NCI-H748 (cell line): ENCODE measurements at regions not wholly inside any gene's neighbourhood (a gene's known extent, or its start where the extent isn't known, plus 50 kb on each side); places are given as distances from the start of the nearest gene placed in this dataset.
A peak's percentile ranks its signal among the peaks of the same experiment; 100 is the strongest.

ENCODE experiments used
- DNase-seq: peaks from one replicate; lab custom pipeline; 2025; ENCODE audit not compliant: unreplicated experiment; lab: John Stamatoyannopoulos, UW

GRCh38 chr5:38032149-38032548 lies 192.3 kb upstream of the GDNF start:
- no peak for DNase-seq

- DNase-seq, result no peak
Measured at GRCh38 chr5:38031304-38031703, 191.5 kb upstream of the GDNF start.

- no peak for DNase-seq
Measured at GRCh38 chr5:38029397-38030065, 189.7 kb upstream of the GDNF start.

- DNase-seq, result no peak
Measured at GRCh38 chr5:38023799-38024198, 184.0 kb upstream of the GDNF start.

- no peak for DNase-seq
Measured at GRCh38 chr5:38023371-38023770, 183.5 kb upstream of the GDNF start.

GRCh38 chr5:38022631-38023030 lies 182.8 kb upstream of the GDNF start:
- no peak for DNase-seq

- no peak for DNase-seq
Measured at GRCh38 chr5:38018016-38018415, 178.2 kb upstream of the GDNF start.

GRCh38 chr5:38013107-38013506 lies 173.3 kb upstream of the GDNF start:
- peak; percentile 29 for DNase-seq

- no peak for DNase-seq
Measured at GRCh38 chr5:38011668-38012188, 171.9 kb upstream of the GDNF start.

- no peak for DNase-seq
Measured at GRCh38 chr5:38009749-38010358, 170.0 kb upstream of the GDNF start.

GRCh38 chr5:38008198-38008597 lies 168.4 kb upstream of the GDNF start:
- DNase-seq, result peak; percentile 62

GRCh38 chr5:37999593-37999992 lies 159.8 kb upstream of the GDNF start:
- DNase-seq, result no peak

- no peak for DNase-seq
Measured at GRCh38 chr5:37996918-37997317, 157.1 kb upstream of the GDNF start.

- DNase-seq, result no peak
Measured at GRCh38 chr5:37994729-37995128, 154.9 kb upstream of the GDNF start.

- DNase-seq, result no peak
Measured at GRCh38 chr5:37991301-37992299, 151.8 kb upstream of the GDNF start.

- DNase-seq, result no peak
Measured at GRCh38 chr5:37989884-37990283, 150.0 kb upstream of the GDNF start.

GRCh38 chr5:37988454-37989046 lies 148.7 kb upstream of the GDNF start:
- DNase-seq, result peak; percentile 39

GRCh38 chr5:37984300-37984699 lies 144.5 kb upstream of the GDNF start:
- no peak for DNase-seq

GRCh38 chr5:37983463-37983862 lies 143.6 kb upstream of the GDNF start:
- DNase-seq, result no peak

GRCh38 chr5:37979559-37979958 lies 139.7 kb upstream of the GDNF start:
- DNase-seq, result no peak

- no peak for DNase-seq
Measured at GRCh38 chr5:37975531-37975930, 135.7 kb upstream of the GDNF start.
